B cell (primary cell): ENCODE measurements at regions not wholly inside any gene's neighbourhood (a gene's known extent, or its start where the extent isn't known, plus 50 kb on each side); places are given as distances from the start of the nearest gene placed in this dataset.

ENCODE experiments used
- EZH2 ChIP-seq: IDR thresholded peaks from 2 replicates; pipeline ENCODE4 v1.6.1; 2012; ENCODE audit warnings: borderline replicate concordance, low read depth, mild to moderate bottlenecking, moderate library complexity, low read length; ENCODE audit not compliant: insufficient read depth, poor library complexity, severe bottlenecking
- TF ChIP-seq, protein P1 (sequence below): fragments of 200-600 bp; IDR thresholded peaks from one replicate; pipeline ENCODE4 v1.8.0; 2022; ENCODE audit warnings: antibody characterized with exemption, mild to moderate bottlenecking

DNA sequence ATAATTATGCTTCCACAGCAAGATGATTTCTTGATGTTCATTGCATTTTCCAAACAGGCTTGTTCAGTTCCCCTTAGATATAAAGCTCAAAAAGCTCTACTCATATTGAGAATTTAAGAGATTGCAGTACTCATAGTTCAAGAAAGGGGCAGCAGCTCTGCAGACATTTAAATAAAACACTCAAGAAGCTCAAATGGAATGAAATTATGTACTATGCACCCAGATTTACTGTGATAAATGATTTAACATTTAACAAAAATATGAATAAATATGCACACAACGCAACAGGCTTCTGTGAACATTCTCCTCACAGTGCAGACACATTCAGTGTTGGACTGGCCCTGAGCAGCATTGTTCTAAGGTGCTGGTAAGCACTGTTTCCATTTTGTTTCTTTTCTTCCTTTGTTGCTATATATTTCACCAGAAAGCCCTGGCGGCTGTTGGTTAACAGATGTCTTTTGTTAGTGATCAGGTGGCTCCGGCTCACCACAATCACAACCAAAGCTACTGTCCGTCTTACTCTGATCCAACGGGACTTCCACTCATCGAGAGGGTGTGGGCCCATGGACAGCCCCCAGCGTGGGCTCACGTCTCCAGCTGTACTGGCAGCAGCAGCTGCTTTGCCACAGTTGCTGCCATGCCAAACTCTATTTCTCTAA lies 1440.3 kb downstream of the NCAM2 start:
- TF ChIP-seq, protein P1, sequence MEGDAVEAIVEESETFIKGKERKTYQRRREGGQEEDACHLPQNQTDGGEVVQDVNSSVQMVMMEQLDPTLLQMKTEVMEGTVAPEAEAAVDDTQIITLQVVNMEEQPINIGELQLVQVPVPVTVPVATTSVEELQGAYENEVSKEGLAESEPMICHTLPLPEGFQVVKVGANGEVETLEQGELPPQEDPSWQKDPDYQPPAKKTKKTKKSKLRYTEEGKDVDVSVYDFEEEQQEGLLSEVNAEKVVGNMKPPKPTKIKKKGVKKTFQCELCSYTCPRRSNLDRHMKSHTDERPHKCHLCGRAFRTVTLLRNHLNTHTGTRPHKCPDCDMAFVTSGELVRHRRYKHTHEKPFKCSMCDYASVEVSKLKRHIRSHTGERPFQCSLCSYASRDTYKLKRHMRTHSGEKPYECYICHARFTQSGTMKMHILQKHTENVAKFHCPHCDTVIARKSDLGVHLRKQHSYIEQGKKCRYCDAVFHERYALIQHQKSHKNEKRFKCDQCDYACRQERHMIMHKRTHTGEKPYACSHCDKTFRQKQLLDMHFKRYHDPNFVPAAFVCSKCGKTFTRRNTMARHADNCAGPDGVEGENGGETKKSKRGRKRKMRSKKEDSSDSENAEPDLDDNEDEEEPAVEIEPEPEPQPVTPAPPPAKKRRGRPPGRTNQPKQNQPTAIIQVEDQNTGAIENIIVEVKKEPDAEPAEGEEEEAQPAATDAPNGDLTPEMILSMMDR = no peak
- no peak for TF ChIP-seq EZH2
